HG03432 (cell line): ENCODE measurements at regions not wholly inside any gene's neighbourhood (a gene's known extent, or its start where the extent isn't known, plus 50 kb on each side); places are given as distances from the start of the nearest gene placed in this dataset.
"Not testable (repeated sequence)": the region's sequence is repeated elsewhere in the genome, so short reads cannot be mapped to it uniquely, and the experiment has no call there.

Experiments
- ATAC-seq: cut with Tn5 transposase; IDR thresholded peaks from one replicate; pipeline ENCODE4 v1.9.1; 2021; ENCODE audit warnings: mild to moderate bottlenecking, moderate library complexity; ENCODE audit not compliant: unreplicated experiment

DNA sequence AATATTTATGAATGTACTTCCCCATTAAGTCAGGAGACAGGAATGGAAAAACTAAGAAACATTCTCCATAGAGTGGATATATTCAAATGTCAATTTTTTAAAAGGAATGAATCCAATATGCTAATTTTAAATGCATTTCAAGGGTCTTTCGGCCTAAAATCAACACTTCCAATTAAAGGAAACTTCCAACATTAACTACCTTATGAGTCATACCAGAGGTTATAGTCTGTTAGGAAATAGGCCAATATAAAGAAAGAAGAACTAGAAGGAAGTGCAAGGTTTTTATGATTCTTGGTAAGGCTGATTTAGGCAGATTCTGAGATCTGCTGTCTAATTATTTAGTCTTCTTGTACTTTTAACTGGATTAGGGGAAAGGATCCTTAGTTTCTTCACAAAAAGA, 260.1 kb upstream of the EDNRA start:
- no peak for ATAC-seq

GRCh38 chr4:147222906-147223305, 258.0 kb upstream of the EDNRA start:
- no peak for ATAC-seq

- no peak for ATAC-seq
Measured at GRCh38 chr4:147223576-147223975, 257.3 kb upstream of the EDNRA start.

DNA sequence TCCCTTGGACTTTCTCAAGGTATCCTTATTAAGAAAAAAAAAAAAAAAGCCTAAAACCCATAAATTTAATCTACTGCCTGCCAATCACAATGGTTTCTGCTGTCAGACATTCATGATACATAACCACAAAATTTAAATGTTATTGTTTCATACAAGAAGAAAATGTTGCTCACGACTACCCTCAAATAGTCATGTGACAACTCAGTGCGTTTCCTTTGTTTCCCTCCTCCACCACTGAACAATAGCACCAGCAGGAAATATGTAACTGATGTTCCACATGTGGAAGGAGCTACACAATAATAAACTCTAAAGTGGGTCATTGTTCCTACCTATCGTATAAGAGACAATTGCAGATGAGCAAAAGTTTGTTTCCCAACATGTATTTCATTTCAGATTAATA, 244.1 kb upstream of the EDNRA start:
- ATAC-seq = no peak

DNA sequence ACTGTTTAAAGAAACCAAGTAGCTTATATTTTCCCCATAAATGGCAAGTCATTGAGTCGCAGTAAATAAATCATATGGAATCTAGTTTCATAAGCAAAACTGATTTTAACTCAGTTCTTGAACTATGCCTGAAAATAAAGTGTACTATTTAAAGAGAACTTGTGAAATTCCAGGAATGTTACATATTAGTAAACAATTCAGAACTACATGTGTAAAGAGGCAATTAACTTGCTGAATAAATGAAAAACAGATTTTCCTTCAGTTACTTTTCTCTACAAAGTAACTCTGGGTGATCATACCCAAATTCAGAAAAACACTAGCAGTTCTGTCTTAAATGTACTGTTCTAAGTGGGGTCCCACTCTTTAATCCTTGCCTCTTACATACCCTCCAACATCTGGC, 236.1 kb upstream of the EDNRA start:
- no peak for ATAC-seq

- ATAC-seq = no peak
Measured at GRCh38 chr4:147246096-147246495, 234.8 kb upstream of the EDNRA start.

- not testable (repeated sequence) for ATAC-seq
Measured at GRCh38 chr4:147246528-147246927, 234.4 kb upstream of the EDNRA start.

DNA sequence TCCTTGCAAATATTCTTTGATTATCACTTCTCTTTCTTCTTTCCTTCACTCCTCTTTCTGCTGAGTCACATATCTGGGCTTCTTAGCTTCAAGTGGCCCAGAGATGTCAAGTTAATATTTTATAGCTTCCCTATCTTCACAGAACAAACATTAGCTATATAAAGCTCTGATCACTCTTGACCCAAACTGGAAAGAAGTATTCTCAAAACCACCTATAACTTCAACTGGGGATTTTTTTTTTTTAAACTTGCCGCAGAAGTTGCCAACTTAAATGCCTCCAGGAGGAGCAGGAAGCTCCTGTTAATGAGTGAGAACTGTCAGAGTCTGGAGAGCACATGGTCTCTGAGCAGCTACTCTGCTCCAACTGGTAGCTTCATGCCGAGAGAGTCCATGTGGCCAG, 233.3 kb upstream of the EDNRA start:
- ATAC-seq = no peak

DNA sequence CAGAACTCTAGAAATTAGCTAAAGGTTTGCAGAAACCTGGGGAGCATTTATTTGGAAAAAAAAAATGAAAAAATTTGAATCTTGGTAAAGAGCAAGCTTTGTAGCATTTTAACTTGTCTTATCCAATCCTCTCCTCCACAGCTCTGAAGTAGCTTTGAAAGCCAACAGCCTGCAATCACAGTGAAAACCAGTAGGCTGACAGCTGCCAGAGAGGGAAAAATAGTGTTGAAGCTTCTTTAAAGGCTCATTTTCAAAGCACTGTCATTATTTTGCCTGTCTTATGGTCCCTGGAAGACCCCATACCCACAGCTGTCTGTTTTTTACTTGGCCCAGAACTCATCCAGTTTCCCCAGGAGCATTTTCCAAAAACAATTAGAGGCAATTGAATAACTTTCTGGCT, 230.8 kb upstream of the EDNRA start:
- no peak for ATAC-seq

GRCh38 chr4:147255268-147255667, 225.6 kb upstream of the EDNRA start:
- ATAC-seq = not testable (repeated sequence)

GRCh38 chr4:147259271-147259670, 221.6 kb upstream of the EDNRA start:
- not testable (repeated sequence) for ATAC-seq

DNA sequence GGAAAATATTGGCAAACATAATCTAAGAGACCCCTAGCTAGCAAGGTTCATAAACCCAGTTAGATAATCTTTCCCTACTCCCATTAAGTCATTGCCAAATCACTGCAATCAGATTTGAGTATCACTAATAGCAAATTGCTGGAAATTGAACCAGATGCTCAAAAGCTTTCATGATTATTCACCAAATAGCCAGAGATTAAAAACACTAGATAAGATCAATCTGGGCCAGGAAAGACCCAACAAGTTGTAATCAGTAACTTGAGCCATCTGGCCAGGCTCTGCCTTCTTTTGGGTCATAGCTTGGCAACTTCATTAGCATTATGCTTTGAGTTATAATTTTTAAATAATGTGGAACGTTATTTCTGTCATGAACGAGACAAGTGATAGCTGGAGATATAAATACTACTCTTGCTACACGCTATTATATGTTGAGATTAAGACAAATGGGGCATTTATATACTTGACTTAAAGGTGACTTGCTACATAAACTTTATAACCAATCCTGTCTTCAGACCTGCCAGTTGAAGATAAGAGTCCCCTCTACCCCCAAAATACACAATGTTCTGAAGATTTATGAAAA, 196.6 kb upstream of the EDNRA start:
- no peak for ATAC-seq

DNA sequence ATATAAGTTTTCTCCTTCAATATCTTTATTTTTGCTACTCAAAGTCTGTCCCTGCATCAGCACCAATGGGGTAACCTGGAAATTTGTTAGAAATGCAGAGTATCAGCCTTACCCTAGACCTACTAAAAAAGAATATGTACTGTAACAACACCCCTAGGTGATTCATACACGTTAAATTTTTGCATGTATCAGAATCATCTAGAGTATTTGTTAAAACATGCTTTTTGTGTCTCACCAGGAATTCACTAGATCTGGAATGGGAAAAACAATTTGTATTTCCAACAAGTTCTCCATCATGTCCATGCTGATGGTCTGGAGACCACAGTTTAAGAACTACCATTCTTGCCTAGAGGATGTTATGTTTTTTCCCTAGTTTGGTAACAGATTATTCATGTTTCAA, 196.0 kb upstream of the EDNRA start:
- no peak for ATAC-seq

DNA sequence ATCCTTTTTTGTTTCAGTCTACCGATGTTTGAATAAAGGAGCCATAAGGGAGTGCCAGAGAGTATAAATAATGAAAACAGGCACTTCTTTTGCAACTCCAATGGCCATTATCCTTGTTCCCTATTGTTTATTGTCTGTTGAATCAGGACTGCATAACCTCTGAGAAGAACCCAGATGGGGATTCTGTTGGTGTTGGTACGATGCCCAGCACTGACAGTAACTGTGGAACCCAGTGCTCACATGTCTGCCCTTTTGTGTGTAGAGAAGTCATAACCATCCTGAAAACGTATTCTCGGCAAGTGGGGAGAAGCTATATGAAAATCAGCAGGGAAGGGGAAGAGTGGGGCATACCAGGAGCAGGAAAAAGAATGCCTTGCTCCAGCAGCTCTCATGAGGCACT, 195.1 kb upstream of the EDNRA start:
- ATAC-seq = no peak

GRCh38 chr4:147286846-147287587, 193.9 kb upstream of the EDNRA start:
- no peak for ATAC-seq

DNA sequence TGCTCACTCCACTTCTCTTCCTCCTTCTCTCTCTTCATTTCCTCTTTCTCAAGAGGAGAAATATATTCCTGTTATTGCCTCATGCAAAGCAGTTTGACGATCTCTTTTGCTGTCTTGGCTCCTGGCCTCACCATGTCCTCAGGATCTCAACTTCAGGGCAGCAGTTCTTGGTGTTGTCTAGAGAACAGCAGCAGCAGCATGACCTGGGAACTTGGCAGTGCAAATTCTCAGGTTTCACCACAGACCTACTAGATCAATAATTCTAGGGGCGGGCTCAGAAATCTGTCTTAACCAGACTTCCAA, 193.4 kb upstream of the EDNRA start:
- no peak for ATAC-seq

DNA sequence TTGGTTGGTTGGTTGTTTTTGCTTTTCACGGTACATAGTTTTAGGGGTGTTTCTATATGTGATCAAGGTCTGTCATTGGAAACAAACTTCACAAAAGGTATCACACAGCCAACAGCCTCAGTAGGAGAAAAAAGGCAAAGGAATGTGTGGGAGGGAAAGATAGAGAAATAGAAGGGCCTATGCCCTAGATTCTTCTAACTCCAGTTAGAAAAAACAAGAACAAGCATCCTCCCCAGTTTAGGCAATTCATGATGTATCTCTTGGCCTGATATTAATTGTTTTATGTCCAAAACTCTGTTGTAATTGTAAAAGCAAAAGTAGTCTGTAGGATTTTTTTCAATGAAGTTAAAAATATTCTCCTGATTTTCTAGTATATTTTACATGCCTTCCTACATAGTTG, 192.4 kb upstream of the EDNRA start:
- ATAC-seq = no peak

DNA sequence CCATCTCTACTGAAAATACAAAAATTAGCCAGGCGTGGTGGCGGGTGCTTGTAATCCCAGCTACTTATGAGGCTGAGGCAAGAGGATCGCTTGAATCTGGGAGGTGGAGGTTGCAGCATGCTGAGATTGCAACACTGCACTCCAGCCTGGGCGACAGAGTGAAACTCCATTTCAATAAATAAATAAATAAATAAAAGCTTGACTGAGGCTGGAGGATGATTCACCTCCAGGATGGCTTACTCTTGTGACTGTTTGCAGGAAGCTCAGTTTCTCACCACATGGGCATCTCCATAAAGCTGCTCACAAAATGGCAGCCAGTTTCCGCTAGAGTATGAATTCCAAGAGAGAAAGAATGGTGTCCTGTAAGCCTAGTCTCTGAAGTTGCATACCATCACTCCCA, 191.7 kb upstream of the EDNRA start:
- ATAC-seq = no peak

DNA sequence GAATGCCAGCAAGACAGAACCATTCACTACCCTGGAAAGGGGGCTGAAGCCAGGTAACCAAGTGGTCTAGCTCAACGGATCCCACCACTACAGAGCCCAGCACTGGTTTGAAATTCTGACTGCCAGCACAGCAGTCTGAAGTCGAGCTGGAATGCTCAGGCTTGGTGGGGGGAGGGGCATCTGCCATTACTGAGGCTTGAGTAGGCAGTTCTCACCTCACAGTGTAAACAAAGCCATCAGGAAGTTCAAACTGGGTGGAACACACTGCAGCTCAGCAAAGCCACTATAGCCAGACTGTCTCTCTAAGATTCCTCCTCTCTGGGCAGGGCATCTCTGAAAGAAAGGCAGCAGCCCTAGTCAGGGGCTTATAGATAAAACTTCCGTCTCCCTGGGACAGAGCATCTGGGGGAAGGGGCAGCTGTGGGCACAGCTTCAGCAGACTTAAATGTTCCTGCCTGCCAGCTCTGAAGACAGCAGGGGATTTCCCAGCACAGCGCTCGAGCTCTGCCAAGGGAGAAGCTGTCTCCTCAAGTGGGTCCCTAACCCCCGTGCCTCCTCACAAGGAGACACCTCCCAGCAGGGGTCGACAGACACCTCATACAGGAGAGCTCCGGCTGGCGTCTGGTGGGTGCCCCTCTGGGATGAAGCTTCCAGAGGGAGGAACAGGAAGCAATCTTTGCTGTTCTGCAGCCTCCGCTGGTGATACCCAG, 188.1 kb upstream of the EDNRA start:
- ATAC-seq = not testable (repeated sequence)

DNA sequence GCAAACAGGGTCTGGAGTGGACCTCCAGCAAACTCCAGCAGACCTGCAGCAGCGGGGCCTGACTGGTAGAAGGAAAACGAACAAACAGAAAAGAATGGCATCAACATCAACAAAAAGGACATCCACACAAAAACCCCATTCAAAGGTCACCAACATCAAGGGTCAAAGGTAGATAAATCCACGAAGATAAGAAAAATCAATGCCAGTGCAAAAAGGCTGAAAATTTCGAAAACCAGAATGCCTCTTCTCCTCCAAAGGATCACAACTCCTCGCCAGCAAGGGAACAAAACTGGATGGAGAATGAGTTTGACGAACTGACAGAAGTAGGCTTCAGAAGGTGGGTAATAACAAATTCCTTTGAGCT, 187.6 kb upstream of the EDNRA start:
- not testable (repeated sequence) for ATAC-seq

- peak; percentile 82 for ATAC-seq
Measured at GRCh38 chr4:147299205-147299604, 181.7 kb upstream of the EDNRA start.

DNA sequence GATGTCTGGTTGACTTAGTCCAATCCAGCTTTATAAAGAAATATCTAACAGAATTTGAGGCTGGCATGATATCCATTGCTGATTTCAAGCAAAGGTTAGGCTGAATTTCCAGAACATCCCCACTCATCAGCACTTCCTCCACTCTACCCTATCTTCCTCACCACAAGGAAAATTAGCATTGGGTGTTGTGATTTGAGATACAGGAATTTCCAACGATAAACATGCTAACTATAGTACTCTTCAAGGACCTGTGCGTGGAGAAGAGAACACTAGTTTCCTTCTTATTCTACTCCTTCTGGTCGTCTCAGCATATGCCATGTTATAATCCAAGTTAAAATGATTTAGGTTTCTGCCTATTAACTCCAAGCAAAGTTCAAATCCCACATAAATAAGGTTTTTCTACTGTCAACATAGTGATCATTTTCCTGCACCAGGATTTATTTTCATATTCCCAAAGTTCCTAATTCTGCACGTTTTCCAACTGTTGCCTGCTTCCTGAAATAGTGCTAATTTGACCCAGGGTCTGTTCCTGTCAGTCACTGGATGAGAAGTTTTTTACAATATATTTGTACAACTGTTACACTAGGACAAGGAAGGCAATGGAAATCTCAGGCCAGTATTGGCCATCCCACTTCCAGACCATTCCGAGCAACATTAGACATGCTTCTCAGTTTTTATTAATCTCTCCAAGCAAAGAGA, 177.6 kb upstream of the EDNRA start:
- ATAC-seq = no peak
